Head of caudate nucleus (tissue), 42 donors: ENCODE measurements at regions not wholly inside any gene's neighbourhood (a gene's known extent, or its start where the extent isn't known, plus 50 kb on each side); places are given as distances from the start of the nearest gene placed in this dataset.
A peak's percentile ranks its signal among the peaks of the same experiment; 100 is the strongest.

Experiments
- DNase-seq, 42 donors: peaks; one replicate each; pipeline versions ENCODE4 v3.0.0 to v3.0.0-alpha.2; 2020 to 2021; ENCODE audit warnings: mixed read lengths in 7 of 42
- intact Hi-C: fragments of 100-400 bp; cut with DNase I; formaldehyde crosslinking; loops from one replicate; pipeline ENCODE4 v1.15.0; 2022

- intact Hi-C loops = no loop called here
These were observed 940.1 kb upstream of the SORCS1 start for GRCh38 chr10:108104551-108105156.

GRCh38 chr10:108097258-108097657 is 932.8 kb upstream of the SORCS1 start:
- intact Hi-C loops = no loop called here

More at GRCh38 chr10:108104551-108105156, 940.1 kb upstream of the SORCS1 start:
- no peak for DNase-seq

GRCh38 chr10:108095932-108096925 is 931.7 kb upstream of the SORCS1 start:
- intact Hi-C loops = no loop called here
- DNase-seq = no peak

More at GRCh38 chr10:108097258-108097657, 932.8 kb upstream of the SORCS1 start:
- DNase-seq = no peak

GRCh38 chr10:108090476-108091215 is 926.1 kb upstream of the SORCS1 start:
- intact Hi-C loops = no loop called here
- DNase-seq = no peak

- intact Hi-C loops = no loop called here
- DNase-seq = no peak
These were observed 922.0 kb upstream of the SORCS1 start for GRCh38 chr10:108086502-108086901.

GRCh38 chr10:108082596-108082995 is 918.1 kb upstream of the SORCS1 start:
- no peak for DNase-seq
- intact Hi-C loops = no loop called here

GRCh38 chr10:108078263-108078662 is 913.8 kb upstream of the SORCS1 start:
- intact Hi-C loops = no loop called here
- no peak for DNase-seq

- intact Hi-C loops = no loop called here
These were observed 908.0 kb upstream of the SORCS1 start for GRCh38 chr10:108072466-108072865.

GRCh38 chr10:108070789-108071188 is 906.3 kb upstream of the SORCS1 start:
- intact Hi-C loops = no loop called here

More at GRCh38 chr10:108072466-108072865, 908.0 kb upstream of the SORCS1 start:
- no peak for DNase-seq

GRCh38 chr10:108069096-108069495 is 904.6 kb upstream of the SORCS1 start:
- intact Hi-C loops = no loop called here

More at GRCh38 chr10:108070789-108071188, 906.3 kb upstream of the SORCS1 start:
- no peak for DNase-seq

GRCh38 chr10:108064746-108065260 is 900.3 kb upstream of the SORCS1 start:
- peak in 21 of 42 donors; percentile 2 to 69 (median 25) for DNase-seq
- intact Hi-C loops = no loop called here

More at GRCh38 chr10:108069096-108069495, 904.6 kb upstream of the SORCS1 start:
- no peak for DNase-seq

- DNase-seq = no peak
- intact Hi-C loops = no loop called here
These were observed 895.7 kb upstream of the SORCS1 start for GRCh38 chr10:108060246-108060645.

- no peak for DNase-seq
- intact Hi-C loops = no loop called here
These were observed 891.0 kb upstream of the SORCS1 start for GRCh38 chr10:108055506-108055905.

GRCh38 chr10:108052981-108053380 is 888.5 kb upstream of the SORCS1 start:
- DNase-seq = no peak
- intact Hi-C loops = no loop called here

- intact Hi-C loops = no loop called here
- DNase-seq = no peak
These were observed 886.7 kb upstream of the SORCS1 start for GRCh38 chr10:108051218-108051617.

- intact Hi-C loops = no loop called here
- DNase-seq = no peak
These were observed 886.1 kb upstream of the SORCS1 start for GRCh38 chr10:108050626-108051025.

GRCh38 chr10:108049668-108050067 is 885.2 kb upstream of the SORCS1 start:
- intact Hi-C loops = no loop called here

GRCh38 chr10:108048898-108049297 is 884.4 kb upstream of the SORCS1 start:
- DNase-seq = no peak

More at GRCh38 chr10:108049668-108050067, 885.2 kb upstream of the SORCS1 start:
- no peak for DNase-seq

More at GRCh38 chr10:108048898-108049297, 884.4 kb upstream of the SORCS1 start:
- intact Hi-C loops = no loop called here
